ENCODE measurements at regions not wholly inside any gene's neighbourhood (a gene's known extent, or its start where the extent isn't known, plus 50 kb on each side); places are given as distances from the start of the nearest gene placed in this dataset.
"Not testable (repeated sequence)": the region's sequence is repeated elsewhere in the genome, so short reads cannot be mapped to it uniquely, and the experiment has no call there.

- no peak for DNase-seq
Measured at GRCh38 chr2:219727771-219728429, 100.5 kb downstream of the SLC4A3 start.

GRCh38 chr2:219728991-219729487 is 101.6 kb downstream of the SLC4A3 start:
- DNase-seq, result no peak

DNA sequence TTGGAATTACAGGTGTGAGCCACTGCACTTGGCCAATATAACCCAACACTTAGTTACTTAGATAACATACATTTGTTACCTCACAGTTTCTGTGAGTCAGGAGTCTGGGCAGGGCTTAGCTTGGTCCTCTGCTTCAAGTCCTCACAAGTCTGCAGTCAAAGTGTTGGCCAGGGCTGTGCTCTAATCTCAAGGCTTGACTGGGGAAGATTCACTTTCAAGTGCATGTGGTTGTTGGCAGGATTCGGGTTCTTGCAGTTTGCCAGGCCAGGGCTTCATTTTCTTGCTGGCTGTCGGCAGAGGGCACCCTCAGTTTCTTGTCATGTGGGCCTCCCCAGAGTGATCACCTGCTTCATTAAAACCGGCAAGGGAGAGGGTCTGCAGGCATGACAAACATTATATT is 103.7 kb downstream of the SLC4A3 start:
- no peak for DNase-seq

DNA sequence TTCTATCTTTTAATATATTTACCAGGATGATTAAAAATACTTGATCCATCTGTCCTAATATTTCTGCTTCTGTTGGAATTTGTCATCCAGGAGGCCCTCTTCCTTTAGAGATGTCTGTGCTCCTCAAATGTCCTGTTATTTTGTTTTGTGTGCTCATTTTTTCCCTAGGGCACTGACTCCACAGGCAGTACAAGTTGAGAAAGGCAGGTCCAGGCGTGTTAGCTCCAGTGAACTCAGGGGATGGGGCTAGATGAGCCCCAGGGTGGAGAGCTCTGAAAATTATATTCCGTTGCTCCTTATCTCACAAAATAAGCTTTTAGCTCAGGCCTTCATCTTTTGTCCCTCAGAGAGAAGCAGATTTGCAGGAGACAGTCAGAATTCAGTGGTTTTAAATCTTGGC is 105.7 kb downstream of the SLC4A3 start:
- DNase-seq, result no peak

DNA sequence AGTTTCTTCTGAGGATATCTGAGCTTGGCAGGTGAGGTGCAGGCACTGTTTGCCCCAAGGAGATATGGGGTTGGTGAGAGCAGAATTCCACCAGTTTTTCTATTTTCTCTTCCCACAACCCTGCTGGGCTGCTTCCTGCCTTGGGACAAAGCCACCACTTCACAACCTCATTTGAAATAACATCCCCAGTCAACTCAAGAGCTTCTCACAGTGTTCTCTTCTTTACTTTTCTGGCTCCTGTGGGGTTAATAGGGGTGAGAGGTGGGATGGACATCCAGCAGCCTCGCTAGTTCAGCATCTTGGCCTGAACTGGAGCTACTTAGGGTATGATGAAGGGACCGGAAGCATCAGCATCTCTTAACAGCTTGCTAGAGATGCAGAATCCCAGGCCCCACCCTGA is 106.3 kb downstream of the SLC4A3 start:
- DNase-seq, result no peak

DNA sequence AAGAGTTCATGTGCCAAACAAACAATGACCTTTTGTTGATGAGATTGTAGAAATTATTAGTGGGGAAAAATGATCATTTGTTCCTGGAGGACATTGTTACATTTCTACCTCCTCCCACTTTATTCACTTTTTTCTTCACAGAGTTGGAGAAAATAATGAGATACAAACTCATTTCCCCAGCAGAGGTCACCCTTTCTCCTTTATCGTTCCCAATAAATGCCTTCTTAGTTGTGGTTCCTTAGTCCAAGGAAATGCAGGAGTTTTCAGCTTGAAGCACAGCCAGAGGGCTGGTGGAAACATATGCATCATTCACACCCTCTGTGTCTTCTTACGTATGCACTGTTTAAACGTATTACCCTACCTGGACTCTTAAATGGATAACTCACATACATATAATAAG is 108.8 kb downstream of the SLC4A3 start:
- peak; percentile 83 for DNase-seq

DNA sequence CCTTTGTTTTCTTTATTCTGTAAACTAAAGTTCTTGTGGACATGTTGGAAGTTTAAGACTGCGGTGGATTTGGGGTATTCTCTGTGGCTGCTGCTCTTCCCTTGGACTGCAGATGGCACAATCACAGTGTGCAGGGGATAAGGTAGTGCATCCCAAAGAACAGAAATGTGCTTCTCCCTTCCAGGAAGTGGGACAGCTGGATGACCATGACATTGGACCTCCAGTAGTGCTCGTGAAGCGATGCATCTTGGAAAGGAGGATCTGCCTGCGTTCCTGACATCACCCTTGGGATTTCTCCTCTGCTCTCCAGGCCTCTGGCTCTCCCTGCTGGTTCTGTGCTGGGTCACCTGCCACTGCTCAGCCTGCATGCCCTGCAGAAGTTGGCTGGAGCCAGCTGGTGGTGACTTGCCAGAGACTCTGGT is 109.9 kb downstream of the SLC4A3 start:
- peak; percentile 36 for DNase-seq

DNA sequence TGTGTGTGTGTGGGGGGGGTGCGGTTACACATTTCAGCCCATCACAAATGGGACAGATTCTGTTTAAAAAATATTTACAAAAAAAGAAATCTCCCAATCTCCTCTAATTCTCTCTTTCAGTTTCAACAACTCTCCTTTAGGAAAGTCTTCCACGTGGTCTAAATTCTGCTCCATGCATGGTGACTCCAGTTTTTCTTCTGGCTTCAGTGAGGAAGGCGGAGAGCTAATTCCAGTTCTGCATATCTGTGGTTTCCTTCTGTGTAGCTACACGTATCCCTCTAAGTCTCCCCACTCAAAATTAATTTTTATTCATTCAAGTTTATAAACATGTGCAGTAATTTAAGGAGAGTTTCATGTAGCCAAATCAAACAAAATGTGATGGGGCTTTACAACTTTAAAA is 111.6 kb downstream of the SLC4A3 start:
- no peak for DNase-seq

DNA sequence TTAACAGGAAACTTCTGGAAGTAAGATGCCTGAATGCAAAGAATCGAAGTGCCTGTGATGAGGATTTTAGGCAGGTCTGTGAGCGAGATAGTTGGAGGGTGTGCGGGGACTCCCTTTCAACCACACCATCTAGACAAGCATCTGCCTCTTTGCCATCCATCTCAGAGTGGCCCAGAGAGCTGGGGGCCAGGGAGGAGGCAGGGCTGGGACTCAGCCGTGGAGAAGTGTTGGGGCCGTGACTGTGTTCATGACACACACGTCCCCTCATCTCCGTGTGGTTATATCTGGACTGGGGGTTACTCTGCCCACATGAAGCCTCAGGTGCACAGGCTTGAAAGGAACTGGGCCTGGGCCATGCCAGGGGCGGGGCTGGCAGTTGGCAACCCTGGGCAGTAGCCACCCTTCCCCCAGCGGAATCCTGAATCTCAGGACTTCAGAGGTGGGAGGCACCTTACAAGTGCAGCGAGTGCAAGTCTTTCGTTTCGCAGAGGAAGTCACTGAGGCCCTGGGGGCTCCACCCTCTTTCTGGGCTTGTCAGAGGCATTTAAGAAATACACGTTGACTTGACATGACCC is 112.5 kb downstream of the SLC4A3 start:
- DNase-seq, result no peak

DNA sequence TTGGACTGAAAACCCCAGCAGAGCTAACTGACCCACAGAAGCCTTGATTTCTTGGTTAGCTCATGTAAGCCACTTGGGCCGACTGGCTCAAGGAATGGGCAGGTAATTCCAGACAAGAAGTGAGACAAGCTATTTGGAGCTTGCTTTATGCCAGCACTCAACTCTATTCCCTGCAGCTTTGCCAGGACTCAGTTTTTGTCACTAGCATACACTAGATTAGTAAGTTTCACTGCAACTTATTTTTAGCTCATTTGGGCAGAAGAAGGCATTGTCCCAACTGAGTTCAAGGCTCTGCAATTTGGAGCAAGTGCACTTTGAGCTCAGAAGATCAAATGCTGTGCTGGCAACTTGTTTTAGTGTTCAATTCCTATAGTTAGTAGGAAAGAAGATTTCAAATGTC is 116.1 kb downstream of the SLC4A3 start:
- no peak for DNase-seq

GRCh38 chr2:219744066-219744465 is 116.6 kb downstream of the SLC4A3 start:
- peak; percentile 46 for DNase-seq

- DNase-seq, result peak; percentile 27
Measured at GRCh38 chr2:219744600-219744999, 117.2 kb downstream of the SLC4A3 start.

DNA sequence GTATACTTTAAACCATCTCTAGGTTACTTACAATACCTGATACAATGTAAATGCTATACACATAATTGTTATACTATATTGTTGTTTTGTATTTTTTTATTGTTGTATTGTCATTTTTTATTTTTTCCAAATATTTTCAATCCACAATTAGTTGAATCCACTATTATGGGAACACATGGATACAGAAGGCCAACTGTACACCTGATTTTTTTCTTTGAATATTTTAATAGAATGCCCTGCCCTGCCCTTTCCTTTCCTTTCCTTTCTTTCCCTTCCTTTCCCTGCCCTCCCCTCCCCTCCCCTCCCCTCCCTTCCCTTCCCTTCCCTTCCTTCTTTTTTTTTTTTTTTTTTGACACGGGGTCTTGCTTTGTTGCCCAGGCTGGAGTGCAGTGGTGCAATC is 120.2 kb downstream of the SLC4A3 start:
- DNase-seq, result no peak

- no peak for DNase-seq
Measured at GRCh38 chr2:219748671-219749570, 121.5 kb downstream of the SLC4A3 start.

GRCh38 chr2:219751121-219751520 is 123.7 kb downstream of the SLC4A3 start:
- DNase-seq, result not testable (repeated sequence)

DNA sequence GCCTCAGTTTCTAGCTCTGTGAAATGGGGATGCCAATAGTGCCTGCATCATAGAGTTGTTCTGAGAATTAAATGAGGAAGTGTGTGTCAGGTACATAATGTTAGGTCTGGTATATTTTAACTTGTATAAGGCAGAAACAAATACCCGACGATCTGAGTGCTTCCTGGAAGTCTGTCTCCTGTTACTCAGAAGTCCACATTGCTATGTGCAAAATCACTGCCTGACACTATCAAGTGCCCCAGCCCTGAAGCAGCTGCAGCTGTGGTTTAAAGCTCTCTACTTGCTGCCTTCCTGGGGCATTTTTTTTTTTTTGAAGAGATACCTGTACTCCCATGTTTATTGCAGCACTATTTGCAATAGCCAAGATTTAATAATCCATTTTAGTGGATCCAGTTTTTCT is 125.3 kb downstream of the SLC4A3 start:
- DNase-seq, result no peak

DNA sequence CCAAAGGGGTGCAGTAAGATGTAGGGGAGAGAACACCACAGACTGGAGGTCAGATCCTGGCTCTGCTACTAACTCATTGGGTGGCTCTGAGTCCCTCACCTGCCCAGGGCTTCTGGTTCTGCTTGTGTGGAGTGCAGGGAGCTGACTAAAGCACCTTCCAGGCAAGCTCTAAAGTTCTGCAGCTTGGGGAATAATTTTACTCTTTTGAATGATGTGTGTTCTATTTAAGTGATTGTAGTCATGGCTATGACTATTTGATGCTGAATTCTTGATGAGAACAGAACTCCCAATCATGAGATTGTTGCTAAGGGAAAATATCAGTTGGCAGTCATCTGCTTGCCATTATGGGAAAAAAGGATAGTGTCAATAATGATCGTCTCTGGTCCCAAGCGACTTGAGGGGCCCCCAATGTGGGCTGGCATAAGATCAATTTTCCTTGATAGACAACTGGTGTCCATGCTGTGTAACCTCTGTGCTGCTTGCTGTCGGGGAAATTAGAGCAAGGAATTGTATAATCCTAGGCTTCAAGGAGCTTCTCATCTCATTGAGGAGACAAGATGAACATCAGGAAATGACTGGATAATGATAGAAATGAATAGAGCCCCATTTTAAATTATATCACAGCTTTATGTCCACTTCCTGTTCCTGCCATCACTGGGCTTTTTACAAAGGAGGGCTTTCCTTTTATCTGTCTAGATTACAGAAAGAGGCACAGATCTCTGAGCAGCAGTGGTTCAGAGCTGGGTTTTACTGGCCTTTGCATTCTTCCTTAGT is 131.7 kb downstream of the SLC4A3 start:
- no peak for DNase-seq

DNA sequence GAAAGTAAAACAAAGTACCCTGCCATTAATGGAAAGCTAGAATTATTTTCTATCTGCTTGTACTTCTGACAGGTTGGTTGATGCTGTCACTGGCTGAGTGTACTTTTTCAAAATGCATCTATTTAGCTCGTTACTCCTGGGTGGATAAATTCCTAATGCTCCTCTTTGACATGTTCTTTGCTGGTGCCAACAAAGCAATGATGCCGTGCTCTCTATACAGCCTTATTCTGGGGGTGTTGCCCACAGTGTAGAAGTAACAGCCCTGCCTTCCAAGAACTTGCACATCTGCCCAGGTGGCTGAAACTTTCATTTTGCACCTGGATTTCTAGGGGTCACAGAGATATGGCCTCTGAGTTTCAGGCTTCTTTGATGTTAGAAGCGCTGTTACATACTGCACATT is 132.4 kb downstream of the SLC4A3 start:
- no peak for DNase-seq

DNA sequence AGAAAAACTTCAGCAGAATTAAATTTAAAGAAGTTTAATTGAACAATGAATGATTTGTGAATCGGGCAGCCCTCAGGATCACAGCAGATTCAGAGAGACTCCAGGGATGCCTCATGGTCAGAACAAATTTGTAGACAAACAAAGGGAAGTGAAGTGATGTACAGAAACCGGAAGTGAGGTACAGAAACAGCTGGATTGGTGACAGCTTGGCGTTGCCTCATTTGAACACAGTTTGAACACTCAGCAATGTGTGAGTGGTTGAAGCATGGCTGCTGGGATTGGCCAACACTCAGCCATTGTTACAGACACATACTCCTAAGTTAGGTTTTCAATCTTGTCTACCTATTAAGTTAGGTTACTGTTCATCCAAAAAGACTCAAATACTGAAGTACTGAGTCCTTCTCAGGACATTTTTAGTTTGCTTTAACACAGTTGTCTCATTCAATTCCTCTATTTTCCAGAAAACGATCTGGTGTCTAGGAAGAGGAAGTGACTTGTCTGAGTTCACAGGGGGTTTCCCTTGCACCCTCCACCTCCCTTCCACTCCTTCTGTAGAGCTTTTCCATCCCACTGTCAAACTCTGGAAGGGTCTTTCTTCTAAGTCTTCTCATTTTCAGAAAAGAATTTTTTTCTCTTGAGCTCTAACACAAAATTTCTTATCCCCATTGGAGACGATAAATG is 137.9 kb downstream of the SLC4A3 start:
- DNase-seq, result no peak

DNA sequence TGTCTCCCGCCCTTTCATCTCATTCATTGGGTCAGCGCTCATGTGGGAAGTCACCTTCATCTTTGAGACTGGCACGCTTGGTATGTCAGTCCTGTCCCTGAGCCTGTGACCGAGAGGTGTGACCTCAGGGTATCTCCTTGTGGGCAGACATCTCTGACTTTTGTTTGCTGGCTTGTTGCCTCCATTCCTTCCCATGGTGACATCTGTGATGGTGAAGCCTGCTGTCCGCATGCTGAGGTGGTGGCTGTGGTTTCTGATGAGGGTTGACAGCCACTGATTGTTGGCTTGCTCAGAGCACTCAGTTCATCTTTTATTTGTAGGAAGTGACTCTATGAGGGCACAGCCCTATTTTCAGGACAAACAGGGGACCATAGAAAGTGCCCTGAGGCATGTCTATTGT is 139.2 kb downstream of the SLC4A3 start:
- no peak for DNase-seq

- peak; percentile 80 for DNase-seq
Measured at GRCh38 chr2:219769090-219769910, 141.9 kb downstream of the SLC4A3 start.

All from hindlimb muscle (tissue), 1 donor.